Anterior cingulate cortex (tissue), 58 donors: ENCODE measurements at regions not wholly inside any gene's neighbourhood (a gene's known extent, or its start where the extent isn't known, plus 50 kb on each side); places are given as distances from the start of the nearest gene placed in this dataset.

Experiments used
- DNase-seq, 58 donors: peaks; one replicate each; lab custom pipeline; 2025; lab: John Stamatoyannopoulos, UW

DNA sequence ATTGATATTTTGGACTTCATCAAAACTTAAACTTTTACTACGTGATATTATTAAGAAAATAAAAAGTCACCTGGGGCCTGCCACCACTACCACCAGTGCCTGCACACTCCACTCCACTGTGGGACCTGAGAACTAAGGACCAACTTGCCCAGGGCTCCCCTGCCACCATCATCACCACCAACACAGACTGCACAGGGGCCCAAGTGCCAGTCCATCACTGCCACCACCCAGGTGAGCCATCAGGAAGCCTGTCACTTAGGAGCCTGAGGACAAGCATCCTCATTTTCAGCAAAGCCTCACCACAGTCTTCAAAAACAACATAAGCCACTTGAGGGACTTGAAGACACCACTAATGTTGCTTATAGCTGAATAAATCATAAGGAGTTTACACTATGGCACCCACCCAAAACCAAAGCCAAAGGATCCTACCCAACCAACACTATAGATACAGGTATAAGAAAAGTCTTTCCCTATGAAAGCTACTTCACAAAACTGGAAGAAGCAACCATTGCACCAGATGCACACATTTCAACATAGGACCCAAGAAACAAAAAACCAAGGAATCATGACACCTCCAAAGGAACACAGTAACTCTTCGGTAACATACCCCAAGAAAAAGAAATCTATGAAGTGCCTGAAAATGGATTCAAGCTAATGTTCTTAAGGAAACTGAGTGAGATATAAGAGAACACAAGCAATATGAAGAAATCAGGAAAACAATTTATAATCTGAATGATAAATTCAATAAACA is 73.6 kb upstream of the GNAZ start:
- no peak for DNase-seq

- DNase-seq = no peak
Observed at GRCh38 chr22:22997262-22997898, 72.9 kb upstream of the GNAZ start.

DNA sequence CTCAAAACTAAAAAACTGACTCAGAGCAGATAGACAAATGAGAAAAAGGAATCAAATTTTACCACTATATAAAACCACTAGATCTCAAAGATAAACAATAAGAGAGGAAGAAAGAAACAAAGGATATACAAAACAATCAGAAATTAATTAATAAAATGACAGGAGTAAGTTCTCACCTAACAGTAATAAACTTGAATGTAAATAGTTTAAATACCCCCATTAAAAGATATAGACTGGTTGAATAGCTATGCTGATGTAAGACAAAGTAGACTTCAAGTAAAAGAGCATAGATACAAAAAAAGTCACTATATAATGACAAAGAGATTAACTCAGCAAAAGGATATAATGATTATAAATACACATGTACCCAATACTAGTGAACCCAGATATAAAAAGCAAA is 72.3 kb upstream of the GNAZ start:
- DNase-seq = no peak

DNA sequence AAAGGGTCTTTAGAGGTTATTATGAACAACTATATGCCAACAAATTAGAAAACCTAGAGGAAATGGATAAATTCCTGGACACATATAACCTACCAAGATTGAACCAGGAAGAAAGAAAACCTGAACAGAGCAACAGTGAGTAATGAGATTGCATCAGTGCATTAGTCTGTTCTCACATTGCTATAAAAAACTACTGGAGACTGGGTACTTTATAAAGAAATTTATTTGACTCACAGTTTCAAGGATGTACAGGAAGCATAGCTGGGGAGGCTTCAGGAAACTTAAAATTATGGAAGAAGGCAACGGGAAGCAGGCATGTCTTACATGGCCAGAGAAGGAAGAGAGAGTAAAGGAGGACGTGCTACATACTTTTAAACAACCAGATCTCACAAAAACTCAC is 70.8 kb upstream of the GNAZ start:
- no peak for DNase-seq

- DNase-seq = no peak
Observed at GRCh38 chr22:23000657-23001347, 69.5 kb upstream of the GNAZ start.

DNA sequence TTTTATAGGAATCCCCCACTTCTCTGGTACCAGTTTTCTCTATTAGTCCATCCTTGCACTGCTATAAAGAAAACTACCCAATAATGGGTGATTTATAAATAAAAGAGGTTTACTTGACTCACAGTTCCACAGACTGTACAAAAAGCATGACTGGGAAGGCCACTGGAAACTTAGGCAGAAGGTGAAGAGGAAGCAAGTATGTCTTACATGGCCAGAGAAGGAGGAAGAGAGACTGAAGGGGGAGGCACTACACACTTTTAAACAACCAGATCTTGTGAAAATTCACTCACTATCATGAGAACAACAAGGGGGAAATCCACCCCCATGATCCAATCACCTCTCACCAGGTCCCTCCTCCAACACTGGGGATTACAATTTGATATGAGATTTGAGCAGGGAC is 68.9 kb upstream of the GNAZ start:
- no peak for DNase-seq

DNA sequence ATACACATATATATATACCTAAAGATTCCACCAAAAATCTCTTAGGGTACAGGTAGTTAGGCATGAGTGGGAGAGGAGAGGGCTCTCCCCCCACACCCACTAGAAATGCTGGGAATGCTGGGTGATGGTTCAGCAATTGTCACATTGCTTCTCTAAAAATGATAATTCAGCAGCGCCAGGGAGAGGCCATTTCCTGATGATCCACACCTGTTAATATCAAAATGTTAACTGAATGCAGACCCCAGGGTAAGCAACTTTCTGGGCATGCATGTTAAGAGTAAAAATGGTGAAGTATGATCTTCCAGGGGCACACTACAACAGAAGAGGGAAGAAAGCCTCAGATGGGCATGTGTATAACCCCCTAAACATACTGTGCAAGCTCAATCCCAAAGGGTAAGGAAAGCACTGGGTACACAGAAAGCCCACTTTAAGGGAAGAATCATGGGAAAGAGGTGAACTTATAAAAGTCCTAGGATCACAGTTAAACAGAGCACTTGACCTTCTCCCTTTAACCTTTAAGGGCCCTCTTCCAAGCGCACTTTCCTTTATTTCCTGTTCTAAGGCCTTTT is 67.6 kb upstream of the GNAZ start:
- no peak for DNase-seq

DNA sequence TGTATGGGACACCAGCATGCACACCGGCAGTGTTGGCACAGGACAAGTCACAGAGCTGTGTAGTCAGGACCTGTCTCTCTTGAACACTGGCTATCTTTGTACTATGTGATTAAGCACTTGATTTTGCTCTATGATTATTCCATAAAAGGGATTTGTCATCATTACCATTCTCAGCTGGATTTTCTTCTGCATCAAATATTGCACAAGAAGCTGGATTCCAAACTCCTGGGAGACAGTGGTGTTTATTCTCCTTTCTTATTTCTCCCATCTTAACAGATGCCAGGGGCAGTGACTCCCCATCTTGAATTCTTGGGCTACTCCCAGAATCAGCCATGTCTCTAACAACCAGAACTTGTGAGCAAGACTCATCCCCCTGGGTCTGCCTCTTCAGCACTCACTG is 62.5 kb upstream of the GNAZ start:
- DNase-seq = no peak

- no peak for DNase-seq
Observed at GRCh38 chr22:23008896-23009295, 61.4 kb upstream of the GNAZ start.
